ENCODE measurements at regions not wholly inside any gene's neighbourhood (a gene's known extent, or its start where the extent isn't known, plus 50 kb on each side); places are given as distances from the start of the nearest gene placed in this dataset.

- Histone ChIP-seq H3K4me3 (ENCODE audit: low read length, poor library complexity, severe bottlenecking) (no peak overlapping the region), H3F3A (ENCODE audit: low read depth) (no peaks in the 10 kb centered on the region), H4K20me1 (ENCODE audit: insufficient read depth, low read length, poor library complexity, severe bottlenecking) (no peaks in the 10 kb centered on the region), H3K9ac (ENCODE audit: low read depth, low read length, poor library complexity, severe bottlenecking) (no peak overlapping the region), H3K79me2 (ENCODE audit: insufficient read depth, low read length) (no peaks in the 10 kb centered on the region), H3K4me2 (ENCODE audit: low read depth, low read length, poor library complexity, severe bottlenecking) (no peak overlapping the region), H3K9me3 (ENCODE audit: insufficient read depth, low read depth, low read length) (no peaks in the 10 kb centered on the region), H3K36me3 (ENCODE audit: insufficient read depth, low read length) (no peaks in the 10 kb centered on the region), H2AFZ (ENCODE audit: low read length) (no peak overlapping the region), H3K9me2 (replicated peaks; ENCODE audit: low read depth, low read length) (no peaks in the 10 kb centered on the region), H3K4me1 (ENCODE audit: insufficient read depth, low read length, poor library complexity, severe bottlenecking) (no peaks in the 10 kb centered on the region), H3K27me3 (ENCODE audit: insufficient read depth, low read length, poor library complexity, severe bottlenecking) (no peaks in the 10 kb centered on the region)
- TF ChIP-seq, protein P1, sequence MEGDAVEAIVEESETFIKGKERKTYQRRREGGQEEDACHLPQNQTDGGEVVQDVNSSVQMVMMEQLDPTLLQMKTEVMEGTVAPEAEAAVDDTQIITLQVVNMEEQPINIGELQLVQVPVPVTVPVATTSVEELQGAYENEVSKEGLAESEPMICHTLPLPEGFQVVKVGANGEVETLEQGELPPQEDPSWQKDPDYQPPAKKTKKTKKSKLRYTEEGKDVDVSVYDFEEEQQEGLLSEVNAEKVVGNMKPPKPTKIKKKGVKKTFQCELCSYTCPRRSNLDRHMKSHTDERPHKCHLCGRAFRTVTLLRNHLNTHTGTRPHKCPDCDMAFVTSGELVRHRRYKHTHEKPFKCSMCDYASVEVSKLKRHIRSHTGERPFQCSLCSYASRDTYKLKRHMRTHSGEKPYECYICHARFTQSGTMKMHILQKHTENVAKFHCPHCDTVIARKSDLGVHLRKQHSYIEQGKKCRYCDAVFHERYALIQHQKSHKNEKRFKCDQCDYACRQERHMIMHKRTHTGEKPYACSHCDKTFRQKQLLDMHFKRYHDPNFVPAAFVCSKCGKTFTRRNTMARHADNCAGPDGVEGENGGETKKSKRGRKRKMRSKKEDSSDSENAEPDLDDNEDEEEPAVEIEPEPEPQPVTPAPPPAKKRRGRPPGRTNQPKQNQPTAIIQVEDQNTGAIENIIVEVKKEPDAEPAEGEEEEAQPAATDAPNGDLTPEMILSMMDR (conservative IDR thresholded peaks at IDR 0.05; ENCODE audit: low read length): no peak
- no peak for TF ChIP-seq EZH2phosphoT487 (IDR thresholded peaks at IDR 0.05; ENCODE audit: borderline replicate concordance)
Observed at GRCh38 chr11:122346006-122346405, 230.0 kb upstream of the BLID start.

DNA sequence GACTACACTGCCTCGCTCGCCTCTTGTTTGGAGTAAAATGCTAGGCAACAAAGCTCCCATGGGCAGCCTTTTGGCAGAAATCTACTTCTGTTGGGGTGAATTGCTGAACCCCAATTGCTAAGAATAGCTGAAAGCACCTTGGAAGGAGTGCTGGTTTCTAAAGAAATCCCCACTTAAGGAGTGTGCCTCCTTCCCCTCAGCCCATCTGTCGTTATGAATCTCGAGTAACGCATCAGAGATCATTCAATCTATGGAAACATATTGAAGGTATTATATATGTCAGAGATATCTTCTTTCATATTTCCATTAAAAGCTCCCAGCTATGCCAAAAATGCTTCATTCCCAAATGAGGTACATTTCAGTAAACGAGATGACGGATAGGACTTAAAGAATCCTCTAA, 229.6 kb upstream of the BLID start:
- no peaks in the 10 kb centered on the region for H3K4me1 ChIP-seq (ENCODE audit: insufficient read depth, low read length, poor library complexity, severe bottlenecking)
- no peaks in the 10 kb centered on the region for H3K79me2 ChIP-seq (ENCODE audit: insufficient read depth, low read length)
- H3K4me3 ChIP-seq (ENCODE audit: low read length, poor library complexity, severe bottlenecking): no peak overlapping the region
- no peaks in the 10 kb centered on the region for H3K27me3 ChIP-seq (ENCODE audit: insufficient read depth, low read length, poor library complexity, severe bottlenecking)
- no peaks in the 10 kb centered on the region for H3K9me3 ChIP-seq (ENCODE audit: insufficient read depth, low read depth, low read length)
- H4K20me1 ChIP-seq (ENCODE audit: insufficient read depth, low read length, poor library complexity, severe bottlenecking): no peaks in the 10 kb centered on the region
- TF ChIP-seq EZH2phosphoT487 (IDR thresholded peaks at IDR 0.05; ENCODE audit: borderline replicate concordance): no peak
- TF ChIP-seq, protein P1 (conservative IDR thresholded peaks at IDR 0.05; ENCODE audit: low read length): no peak
- H3K9me2 ChIP-seq (replicated peaks; ENCODE audit: low read depth, low read length): no peaks in the 10 kb centered on the region
- no peak overlapping the region for H3K9ac ChIP-seq (ENCODE audit: low read depth, low read length, poor library complexity, severe bottlenecking)
- no peak overlapping the region for H2AFZ ChIP-seq (ENCODE audit: low read length)
- no peaks in the 10 kb centered on the region for H3F3A ChIP-seq (ENCODE audit: low read depth)
- no peak overlapping the region for H3K4me2 ChIP-seq (ENCODE audit: low read depth, low read length, poor library complexity, severe bottlenecking)
- H3K36me3 ChIP-seq (ENCODE audit: insufficient read depth, low read length): no peaks in the 10 kb centered on the region

DNA sequence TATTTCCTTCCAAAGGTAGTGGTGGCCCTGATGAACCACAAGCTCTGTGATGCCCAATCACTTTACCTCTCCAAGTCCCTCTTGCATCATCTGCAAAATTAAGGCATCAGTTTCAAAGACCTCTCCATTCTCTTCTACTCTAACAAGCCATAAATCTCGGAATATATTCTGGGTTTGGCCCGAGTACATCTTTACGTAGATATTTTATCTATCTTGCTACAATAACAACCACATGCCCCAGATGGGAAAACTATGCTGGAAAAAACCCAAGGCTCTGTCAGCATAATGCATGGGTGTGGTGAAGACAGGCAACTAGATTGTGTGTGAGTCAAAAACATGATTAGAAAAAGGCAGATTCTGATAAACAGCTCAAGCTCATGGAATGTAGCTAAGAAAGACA, 228.2 kb upstream of the BLID start:
- H3K27me3 ChIP-seq (ENCODE audit: insufficient read depth, low read length, poor library complexity, severe bottlenecking): no peaks in the 10 kb centered on the region
- TF ChIP-seq, protein P1 (conservative IDR thresholded peaks at IDR 0.05; ENCODE audit: low read length): no peak
- TF ChIP-seq EZH2phosphoT487 (IDR thresholded peaks at IDR 0.05; ENCODE audit: borderline replicate concordance): no peak
- H3F3A ChIP-seq (ENCODE audit: low read depth): no peaks in the 10 kb centered on the region
- no peaks in the 10 kb centered on the region for H3K36me3 ChIP-seq (ENCODE audit: insufficient read depth, low read length)
- H3K4me2 ChIP-seq (ENCODE audit: low read depth, low read length, poor library complexity, severe bottlenecking): no peak overlapping the region
- no peak overlapping the region for H2AFZ ChIP-seq (ENCODE audit: low read length)
- H3K9ac ChIP-seq (ENCODE audit: low read depth, low read length, poor library complexity, severe bottlenecking): no peak overlapping the region
- H3K4me1 ChIP-seq (ENCODE audit: insufficient read depth, low read length, poor library complexity, severe bottlenecking): no peaks in the 10 kb centered on the region
- H4K20me1 ChIP-seq (ENCODE audit: insufficient read depth, low read length, poor library complexity, severe bottlenecking): no peaks in the 10 kb centered on the region
- no peak overlapping the region for H3K4me3 ChIP-seq (ENCODE audit: low read length, poor library complexity, severe bottlenecking)
- H3K9me3 ChIP-seq (ENCODE audit: insufficient read depth, low read depth, low read length): no peaks in the 10 kb centered on the region
- no peaks in the 10 kb centered on the region for H3K79me2 ChIP-seq (ENCODE audit: insufficient read depth, low read length)
- H3K9me2 ChIP-seq (replicated peaks; ENCODE audit: low read depth, low read length): no peaks in the 10 kb centered on the region

All from Loucy (cell line).